ENCODE measurements at regions not wholly inside any gene's neighbourhood (a gene's known extent, or its start where the extent isn't known, plus 50 kb on each side); places are given as distances from the start of the nearest gene placed in this dataset.

DNA sequence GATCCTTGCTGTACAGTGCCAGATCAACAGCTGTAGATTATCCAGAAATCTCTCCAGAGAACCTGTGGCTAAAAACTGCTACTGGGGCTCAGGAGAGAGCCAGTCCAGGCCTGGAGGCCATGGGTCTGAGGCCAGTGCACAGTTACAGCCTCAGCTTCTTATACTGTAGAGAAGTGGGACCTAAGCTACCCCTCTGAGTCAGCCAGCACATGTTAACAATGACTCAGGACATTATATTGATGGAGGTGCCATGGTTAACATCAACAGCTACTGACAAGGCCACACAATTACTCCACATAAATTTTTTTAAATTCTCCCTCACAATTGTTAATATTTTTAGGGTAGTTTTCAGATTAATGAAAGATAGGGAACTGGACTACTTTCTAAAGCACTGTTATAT is 138.5 kb downstream of the RBM26 start:
- no peak for DNase-seq

DNA sequence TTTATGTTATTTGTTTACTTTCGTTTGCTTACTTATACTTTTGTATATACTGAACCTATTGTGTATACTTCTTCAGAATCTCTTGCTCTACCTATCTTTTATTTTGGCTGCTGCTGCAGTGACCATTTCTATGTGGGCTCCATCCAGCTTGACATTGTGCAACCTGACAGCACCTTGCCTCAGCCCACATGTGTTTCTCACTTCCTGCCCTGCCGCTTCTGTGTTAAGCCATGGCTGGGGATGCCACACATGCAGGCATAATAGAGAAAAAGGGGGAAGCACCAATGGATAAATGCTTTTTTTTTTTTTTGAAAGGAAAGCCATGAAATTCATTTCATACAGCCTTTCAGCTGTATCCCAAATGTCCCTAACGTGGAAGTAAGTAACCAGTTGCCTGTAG is 147.6 kb downstream of the RBM26 start:
- DNase-seq: no peak

DNA sequence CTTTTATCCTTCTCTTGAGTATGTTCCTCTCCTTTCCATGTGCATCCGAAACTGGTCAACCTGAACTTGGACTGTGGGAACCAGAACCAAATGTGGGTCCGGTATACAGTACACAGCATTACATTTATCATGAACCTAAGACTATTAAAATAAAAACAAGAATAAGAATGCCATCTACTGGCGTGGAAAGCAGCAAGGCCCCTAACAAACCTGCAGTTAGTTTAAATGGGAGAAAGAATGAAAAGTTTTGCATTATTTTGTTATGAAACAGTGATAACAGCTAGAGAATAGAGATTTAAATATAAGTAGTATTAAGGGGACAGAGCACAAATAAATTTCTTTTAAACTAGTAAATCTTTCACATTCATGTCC is 159.5 kb downstream of the RBM26 start:
- no peak for DNase-seq

DNA sequence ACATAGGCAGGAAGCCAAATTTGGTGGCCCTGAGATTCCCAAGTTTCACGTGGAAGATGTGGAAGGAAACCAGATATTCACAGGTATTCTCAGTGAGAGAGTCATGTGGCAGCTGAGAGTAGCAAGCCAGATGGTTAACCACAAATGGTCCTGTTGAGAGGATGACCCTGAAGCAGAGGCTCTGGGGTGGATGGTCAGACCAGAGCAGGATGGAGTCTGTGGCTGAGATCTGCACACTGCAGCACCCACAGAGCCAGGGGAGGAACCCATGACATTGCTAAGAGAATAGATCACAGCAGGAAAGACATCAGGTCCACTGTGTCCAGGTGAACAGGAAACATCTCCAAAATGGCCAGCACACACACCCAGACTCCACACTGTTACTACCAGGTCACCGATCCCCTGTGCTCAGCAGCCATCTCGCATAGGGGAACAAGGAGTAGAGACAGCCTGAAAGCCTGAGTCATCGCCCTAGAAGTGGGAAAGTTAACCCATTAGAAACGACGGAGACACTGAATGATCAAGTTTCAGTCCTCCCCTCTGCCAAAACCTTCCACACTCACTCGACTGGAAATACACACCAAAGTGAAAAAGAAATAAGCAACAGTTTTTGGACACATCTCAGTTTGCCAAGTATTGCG is 160.0 kb downstream of the RBM26 start:
- no peak for DNase-seq

GRCh38 chr13:79241697-79242096 is 164.4 kb downstream of the RBM26 start:
- DNase-seq: no peak

- DNase-seq: no peak
Measured at GRCh38 chr13:79237981-79238380, 168.1 kb downstream of the RBM26 start.

GRCh38 chr13:79231887-79232286 is 174.2 kb downstream of the RBM26 start:
- DNase-seq: no peak

GRCh38 chr13:79229761-79230160 is 176.3 kb downstream of the RBM26 start:
- no peak for DNase-seq

DNA sequence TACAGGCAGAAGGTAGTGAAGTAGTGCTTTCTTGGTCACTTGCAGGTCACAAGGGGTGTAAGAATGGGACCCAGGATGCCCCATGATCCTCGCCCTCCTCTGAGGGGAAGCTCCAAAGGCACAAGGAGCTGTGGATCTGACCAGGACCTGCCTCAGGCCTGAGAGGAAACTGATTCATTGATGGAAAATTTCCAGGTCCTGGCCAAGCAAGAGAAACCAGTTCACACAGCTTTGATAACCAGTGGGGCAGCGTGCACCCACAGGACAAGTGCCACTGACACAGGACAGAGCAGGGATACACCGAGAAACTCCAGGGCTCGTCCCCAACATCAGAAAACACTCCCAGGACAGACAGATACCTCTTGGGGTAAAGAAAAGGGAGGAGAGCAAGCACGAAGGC is 177.1 kb downstream of the RBM26 start:
- no peak for DNase-seq

GRCh38 chr13:79227418-79227817 is 178.6 kb downstream of the RBM26 start:
- DNase-seq: no peak

GRCh38 chr13:79226938-79227337 is 179.1 kb downstream of the RBM26 start:
- DNase-seq: no peak

DNA sequence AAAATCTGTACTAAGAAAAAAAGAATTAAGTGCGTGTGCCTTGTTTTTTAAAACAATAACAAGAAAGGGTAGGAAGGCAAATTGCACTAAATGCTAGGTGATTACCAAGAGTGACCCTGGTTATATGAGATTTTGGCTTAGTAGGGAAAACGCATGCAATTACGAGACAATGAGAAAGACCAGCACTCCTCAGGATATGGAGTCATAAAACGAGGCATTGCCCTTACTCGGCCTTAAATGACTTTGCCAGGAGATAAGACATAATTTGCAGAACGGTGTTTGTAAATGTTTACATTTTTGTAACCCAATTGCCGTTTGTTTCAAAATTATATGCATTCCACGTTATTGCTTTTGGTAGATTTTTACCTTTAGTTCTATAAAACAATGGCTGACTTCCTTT is 179.8 kb downstream of the RBM26 start:
- no peak for DNase-seq

DNA sequence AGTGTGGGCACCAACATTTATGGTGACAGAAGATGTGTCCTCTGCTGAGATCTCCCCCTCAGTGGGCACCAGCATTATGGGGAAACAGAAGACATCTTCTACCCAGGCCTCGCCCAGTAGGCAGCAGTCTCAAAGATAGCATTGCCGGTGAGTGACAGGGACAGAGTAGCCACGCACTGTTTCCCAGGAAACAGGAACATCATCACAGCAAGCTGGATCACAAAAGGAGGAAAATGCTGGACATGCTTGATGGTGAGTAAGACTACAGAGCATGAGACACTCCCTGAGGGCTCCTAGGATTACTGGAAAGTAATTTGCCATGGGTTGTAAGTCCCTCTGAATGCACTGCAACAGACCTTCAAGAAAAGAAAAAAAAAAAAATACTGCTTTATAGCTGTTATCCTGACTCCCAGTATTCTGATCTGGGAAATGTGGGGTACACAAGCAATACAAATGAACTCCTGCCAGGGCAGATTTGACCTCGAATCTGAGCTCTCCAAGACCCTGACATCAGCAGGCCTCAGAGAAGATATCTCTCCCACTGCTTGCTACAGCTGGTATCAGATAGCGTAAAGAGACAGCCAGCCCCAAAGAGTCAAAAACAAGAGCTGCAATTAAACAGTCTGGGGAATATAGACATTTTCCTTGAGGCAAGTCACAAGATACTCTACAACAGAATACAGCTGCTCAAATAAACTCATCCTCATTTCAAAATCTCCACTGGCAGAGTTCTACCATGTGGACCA is 180.4 kb downstream of the RBM26 start:
- DNase-seq: no peak

DNA sequence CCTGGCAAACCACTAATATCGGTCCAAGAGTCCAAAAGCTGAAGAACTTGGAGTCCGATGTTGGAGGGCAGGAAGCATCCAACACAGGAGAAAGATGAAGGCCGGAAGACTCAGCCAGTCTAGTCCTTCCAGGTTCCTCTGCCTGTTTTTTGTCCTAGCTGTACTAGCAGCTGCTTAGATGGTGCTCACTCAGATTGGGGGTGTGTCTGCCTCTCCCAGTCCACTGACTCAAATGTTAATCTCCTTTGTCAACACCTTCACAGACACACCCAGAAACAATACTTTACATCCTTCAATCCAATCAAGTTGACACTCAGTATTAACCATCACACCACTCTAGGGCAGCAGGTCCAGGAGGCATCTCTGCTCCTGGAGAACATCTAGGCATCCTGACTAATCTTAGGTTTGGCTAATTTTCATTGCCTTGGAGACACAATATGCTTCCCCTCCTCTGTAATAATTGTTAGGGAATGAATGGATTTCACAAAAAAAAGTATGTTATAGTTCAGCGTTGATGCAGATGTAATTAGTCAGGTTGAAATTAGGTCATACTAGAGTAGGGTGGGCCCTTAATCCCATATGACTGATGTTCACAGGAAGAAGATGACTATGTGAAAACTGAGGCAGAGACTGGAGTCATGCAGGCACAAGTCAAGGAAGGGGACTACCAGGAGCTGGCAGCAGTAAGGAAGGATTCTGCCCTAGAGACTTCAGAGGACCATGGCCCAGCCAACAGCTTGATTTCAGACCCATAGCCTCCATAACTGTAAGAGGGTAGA is 183.4 kb downstream of the RBM26 start:
- DNase-seq: no peak

DNA sequence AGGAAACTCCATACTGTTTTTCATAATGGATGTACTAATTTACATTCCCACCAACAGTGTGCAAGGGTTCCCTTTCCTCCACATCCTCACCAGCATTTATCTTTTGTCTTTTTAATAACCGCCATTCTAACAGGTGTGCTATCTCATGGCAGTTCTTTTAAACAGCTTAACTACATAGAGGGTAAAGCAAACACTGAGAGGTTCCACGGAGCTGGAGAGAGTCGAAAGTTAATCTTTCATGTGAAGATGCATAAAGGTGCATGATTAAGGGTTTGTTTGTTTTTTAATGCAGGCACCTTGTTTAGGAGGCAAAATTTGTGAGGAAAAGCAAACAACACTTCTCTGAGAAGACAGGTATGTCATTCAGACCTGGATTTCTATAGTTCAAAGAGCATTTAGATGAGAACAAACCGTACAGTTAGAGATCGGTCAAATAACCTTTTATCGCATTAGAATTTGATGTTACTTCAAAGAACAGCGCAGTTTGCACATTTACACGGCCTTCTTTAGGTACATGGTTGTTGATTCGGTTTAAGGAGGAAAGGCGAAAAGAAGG is 193.9 kb downstream of the RBM26 start:
- peak; percentile 47 for DNase-seq

DNA sequence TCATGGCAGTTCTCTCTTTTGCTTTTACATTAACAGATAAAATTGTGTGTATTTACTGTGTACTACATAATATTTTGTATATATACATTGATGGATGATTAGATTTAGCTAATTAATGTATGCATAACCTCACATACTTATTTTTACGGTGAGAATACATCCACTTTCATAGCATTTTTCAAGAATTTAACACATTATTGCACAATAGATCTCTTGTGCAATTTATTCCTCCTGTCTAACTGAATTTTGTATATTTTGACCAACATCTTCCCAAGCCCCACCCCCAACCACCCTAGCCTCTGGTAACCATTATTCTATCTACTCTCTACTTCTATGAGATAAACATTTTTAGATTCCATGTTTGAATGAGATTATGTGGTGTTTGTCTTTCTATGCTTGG is 194.7 kb downstream of the RBM26 start:
- no peak for DNase-seq

DNA sequence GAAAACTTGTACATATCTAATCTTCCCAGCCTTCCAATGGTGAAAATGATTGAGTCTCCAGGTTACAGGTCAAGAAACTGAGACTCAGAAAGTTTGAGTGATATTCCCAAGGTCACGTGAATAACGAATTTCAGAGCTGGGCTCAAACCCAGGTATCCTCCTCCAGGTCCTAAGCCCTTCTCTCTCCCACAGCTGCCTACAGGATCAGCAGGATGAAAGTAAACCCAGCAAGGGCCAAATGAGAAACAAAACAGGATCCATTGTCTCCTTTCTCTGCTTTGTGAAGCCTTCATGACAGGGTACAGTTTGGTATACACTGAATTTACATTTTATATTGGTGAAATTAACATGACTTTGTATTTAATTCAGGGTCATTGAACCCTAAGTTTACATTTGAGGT is 208.1 kb downstream of the RBM26 start:
- DNase-seq: no peak

GRCh38 chr13:79196843-79197242 is 209.2 kb downstream of the RBM26 start:
- no peak for DNase-seq

- no peak for DNase-seq
Measured at GRCh38 chr13:79196366-79196765, 209.7 kb downstream of the RBM26 start.

DNA sequence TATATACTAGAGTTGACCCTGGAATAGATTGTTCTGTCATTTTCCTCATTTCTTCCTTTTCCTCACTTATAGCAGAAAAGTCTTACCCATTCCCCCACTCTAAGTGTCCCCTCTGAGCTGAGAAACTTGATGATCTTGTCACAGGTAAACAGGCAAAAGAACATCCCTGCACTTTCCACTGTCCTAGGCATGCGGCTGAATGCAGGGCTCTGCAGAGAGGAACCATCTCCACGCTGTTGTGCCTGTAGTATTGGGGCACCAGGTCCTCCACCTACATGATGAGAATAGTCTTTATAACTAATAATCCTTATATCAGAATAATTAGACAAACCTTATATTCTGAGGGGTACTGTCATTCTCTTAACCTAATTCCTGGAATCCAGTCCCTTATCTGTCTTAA is 211.3 kb downstream of the RBM26 start:
- DNase-seq: no peak

GRCh38 chr13:79194272-79194671 is 211.8 kb downstream of the RBM26 start:
- DNase-seq: no peak

DNA sequence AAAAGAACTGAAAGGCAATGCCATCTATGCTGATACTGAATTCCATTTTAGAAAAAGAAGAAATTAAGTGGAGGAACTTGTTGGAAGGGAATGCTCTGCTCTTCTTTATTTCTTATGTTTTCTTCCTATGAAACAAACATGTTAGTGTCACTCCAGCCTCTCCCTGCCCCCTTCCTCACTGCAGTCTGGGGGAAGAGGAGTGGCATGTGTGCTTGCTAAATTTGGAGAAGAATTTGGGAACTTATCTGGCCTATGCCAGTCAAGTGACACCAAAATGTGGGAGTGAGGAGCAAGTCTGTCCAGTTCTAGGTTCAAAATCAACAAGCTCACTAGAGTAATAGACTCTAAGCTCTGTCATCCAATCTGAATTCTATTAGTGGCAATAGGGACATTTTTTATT is 214.6 kb downstream of the RBM26 start:
- no peak for DNase-seq

- no peak for DNase-seq
Measured at GRCh38 chr13:79190932-79191331, 215.1 kb downstream of the RBM26 start.

All from NCI-H2081 treated with DMSO at 0.1 percent for 48 hours (cell line).